Adrenal gland (tissue), 9 donors: ENCODE measurements at regions not wholly inside any gene's neighbourhood (a gene's known extent, or its start where the extent isn't known, plus 50 kb on each side); places are given as distances from the start of the nearest gene placed in this dataset.

Source experiments
- DNase-seq, 7 donors: peaks; one replicate each; pipeline ENCODE4 v3.0.0-alpha.2; 2019 to 2020
- H3K27ac ChIP-seq, 5 donors: fragments of 200-600 bp; sonication (generic) in 4 of 5; 1 replicate in 3 of 5; 2 replicates in 2 of 5; pipeline versions ENCODE4 v1.5.1 to v1.8.0; 2016 to 2020; ENCODE audit warnings: mild to moderate bottlenecking in 1 of 5
- H3K27me3 ChIP-seq: fragments of 200-600 bp; 2 replicates; pipeline ENCODE4 v1.8.0; 2021
- H3K36me3 ChIP-seq, 2 donors: fragments of 200-600 bp; replicated peaks in 1 of 2; 1 replicate in 1 of 2; 2 replicates in 1 of 2; pipeline versions ENCODE4 v1.5.1 to v1.8.0; 2018 to 2022
- H3K4me1 ChIP-seq, 2 donors: fragments of 200-600 bp; replicated peaks in 1 of 2; 1 replicate in 1 of 2; 2 replicates in 1 of 2; pipeline versions ENCODE4 v1.5.1 to v1.8.0; 2018 to 2021
- H3K4me3 ChIP-seq, 4 donors: fragments of 200-600 bp; sonication (generic) in 3 of 4; one replicate each; pipeline ENCODE4 v1.5.1; 2016 to 2018
- H3K9me3 ChIP-seq, 3 donors: fragments of 200-600 bp; sonication (generic) in 1 of 3; replicated peaks in 1 of 3; 1 replicate in 2 of 3; 2 replicates in 1 of 3; pipeline versions ENCODE4 v1.5.1 to v1.8.0; 2016 to 2021
- POLR2A ChIP-seq, 2 donors: fragments of 450-650 bp; IDR thresholded peaks; one replicate each; pipeline ENCODE4 v1.6.1; 2017; ENCODE audit warnings: antibody characterized with exemption in 2 of 2, mild to moderate bottlenecking in 2 of 2, moderate library complexity in 1 of 2
- WGBS, 4 donors: extraction: QIAGEN DNeasy Blood & Tissue Kit in 2 of 4; methylation state at CpG; one replicate each; pipeline versions ENCODE4 v1.1.5 to v1.1.7; 2013 to 2017; 5-methylcytosine and 5-hydroxymethylcytosine counted together
- intact Hi-C, 2 donors: fragments of 100-400 bp; cut with DNase I; formaldehyde crosslinking; loops; one replicate each; pipeline versions ENCODE4 v1.14.1 to v1.15.0; 2022 to 2023
- TF ChIP-seq, protein P1 (sequence below), 6 experiments: fragments of 450-650 bp in 4 of 6; fragments of 200-600 bp in 2 of 6; sonication (generic) in 1 of 6; IDR thresholded peaks; 1 replicate in 5 of 6; 2 replicates in 1 of 6; pipeline versions ENCODE4 v1.5.1 to v1.8.0; 2016 to 2021; ENCODE audit warnings: antibody characterized with exemption in 6 of 6, mild to moderate bottlenecking in 2 of 6, moderate library complexity in 1 of 6
- donor health status: healthy with polysubstance abuse.
- donor health status: Bipolar disorder and iron deficiency.
- donor health status: DM: yes; HTN: yes; CAD: no.
- donor health status: DM: no; HTN: no; CAD: no.
- donor health status: DM: no; HTN: no; CAD: no.

DNA sequence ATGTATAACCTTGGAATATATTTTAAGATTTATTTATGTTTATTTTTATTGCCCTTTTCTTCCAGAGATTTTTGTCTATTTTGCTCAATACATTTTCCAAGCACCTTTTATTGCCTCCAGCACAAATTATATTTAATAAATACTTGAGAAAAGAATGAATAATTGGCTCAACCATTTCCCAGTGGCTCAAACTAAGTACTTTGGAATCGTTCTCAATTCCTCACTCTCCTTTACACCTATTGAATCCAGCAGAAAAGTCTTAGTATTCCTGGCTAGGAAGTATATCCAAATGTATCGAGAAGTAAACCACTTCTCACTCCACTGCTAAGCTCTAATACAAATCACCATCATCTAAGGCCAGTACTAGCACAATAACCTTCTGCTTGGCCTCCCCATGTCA, 276.1 kb downstream of the NEBL start:
- Histone ChIP-seq H3K36me3 (no peaks in the 10 kb centered on the region), H3K4me3 (no peak overlapping the region), H3K27me3 (no peaks in the 10 kb centered on the region), H3K4me1 (no peaks in the 10 kb centered on the region), H3K9me3 (no peaks in the 10 kb centered on the region), H3K27ac (no peak overlapping the region)
- intact Hi-C loops = no loop called here
- no peak for DNase-seq
- no peak for TF ChIP-seq POLR2A (IDR thresholded peaks at IDR 0.05)
- TF ChIP-seq, protein P1, sequence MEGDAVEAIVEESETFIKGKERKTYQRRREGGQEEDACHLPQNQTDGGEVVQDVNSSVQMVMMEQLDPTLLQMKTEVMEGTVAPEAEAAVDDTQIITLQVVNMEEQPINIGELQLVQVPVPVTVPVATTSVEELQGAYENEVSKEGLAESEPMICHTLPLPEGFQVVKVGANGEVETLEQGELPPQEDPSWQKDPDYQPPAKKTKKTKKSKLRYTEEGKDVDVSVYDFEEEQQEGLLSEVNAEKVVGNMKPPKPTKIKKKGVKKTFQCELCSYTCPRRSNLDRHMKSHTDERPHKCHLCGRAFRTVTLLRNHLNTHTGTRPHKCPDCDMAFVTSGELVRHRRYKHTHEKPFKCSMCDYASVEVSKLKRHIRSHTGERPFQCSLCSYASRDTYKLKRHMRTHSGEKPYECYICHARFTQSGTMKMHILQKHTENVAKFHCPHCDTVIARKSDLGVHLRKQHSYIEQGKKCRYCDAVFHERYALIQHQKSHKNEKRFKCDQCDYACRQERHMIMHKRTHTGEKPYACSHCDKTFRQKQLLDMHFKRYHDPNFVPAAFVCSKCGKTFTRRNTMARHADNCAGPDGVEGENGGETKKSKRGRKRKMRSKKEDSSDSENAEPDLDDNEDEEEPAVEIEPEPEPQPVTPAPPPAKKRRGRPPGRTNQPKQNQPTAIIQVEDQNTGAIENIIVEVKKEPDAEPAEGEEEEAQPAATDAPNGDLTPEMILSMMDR (IDR thresholded peaks at IDR 0.05) = no peak
- WGBS, 4 donors = 76 to 87% (median 81%) methylated on average over 2 of the region's 2 CpGs

DNA sequence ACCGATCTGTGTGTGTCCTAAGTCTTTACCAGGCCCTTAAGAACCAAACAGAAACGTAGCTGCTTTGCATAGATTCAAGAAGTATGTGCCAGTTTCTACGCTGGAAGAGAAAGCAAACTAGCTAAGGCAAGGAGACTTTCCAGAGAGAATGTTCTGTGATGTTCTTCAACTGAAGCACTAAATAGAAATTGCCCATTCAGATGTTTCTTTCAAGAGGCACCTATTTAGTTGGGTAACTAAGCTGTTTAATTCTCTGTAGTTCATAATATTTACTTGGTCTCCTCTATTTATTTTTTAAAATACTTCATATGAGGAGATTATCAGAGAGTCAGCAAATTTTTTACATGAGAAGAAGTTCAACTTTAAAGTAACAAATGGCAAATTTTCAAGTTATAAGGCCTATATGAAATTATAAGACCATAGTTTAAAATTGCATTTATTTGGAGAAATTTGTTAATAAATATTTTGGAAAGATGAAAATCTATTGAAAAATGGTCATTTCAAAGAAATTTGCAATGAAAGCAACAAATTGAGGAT, 279.0 kb downstream of the NEBL start:
- no peaks in the 10 kb centered on the region for H3K27me3 ChIP-seq
- no peaks in the 10 kb centered on the region for H3K36me3 ChIP-seq
- no peak for DNase-seq
- 82 to 91% (median 88%) methylated on average over 3 of the region's 3 CpGs for WGBS, 4 donors
- no peaks in the 10 kb centered on the region for H3K9me3 ChIP-seq
- TF ChIP-seq, protein P1 (IDR thresholded peaks at IDR 0.05) = no peak
- TF ChIP-seq POLR2A (IDR thresholded peaks at IDR 0.05) = no peak
- H3K27ac ChIP-seq = no peak overlapping the region
- H3K4me3 ChIP-seq = no peak overlapping the region
- H3K4me1 ChIP-seq = no peaks in the 10 kb centered on the region
- intact Hi-C loops = no loop called here

DNA sequence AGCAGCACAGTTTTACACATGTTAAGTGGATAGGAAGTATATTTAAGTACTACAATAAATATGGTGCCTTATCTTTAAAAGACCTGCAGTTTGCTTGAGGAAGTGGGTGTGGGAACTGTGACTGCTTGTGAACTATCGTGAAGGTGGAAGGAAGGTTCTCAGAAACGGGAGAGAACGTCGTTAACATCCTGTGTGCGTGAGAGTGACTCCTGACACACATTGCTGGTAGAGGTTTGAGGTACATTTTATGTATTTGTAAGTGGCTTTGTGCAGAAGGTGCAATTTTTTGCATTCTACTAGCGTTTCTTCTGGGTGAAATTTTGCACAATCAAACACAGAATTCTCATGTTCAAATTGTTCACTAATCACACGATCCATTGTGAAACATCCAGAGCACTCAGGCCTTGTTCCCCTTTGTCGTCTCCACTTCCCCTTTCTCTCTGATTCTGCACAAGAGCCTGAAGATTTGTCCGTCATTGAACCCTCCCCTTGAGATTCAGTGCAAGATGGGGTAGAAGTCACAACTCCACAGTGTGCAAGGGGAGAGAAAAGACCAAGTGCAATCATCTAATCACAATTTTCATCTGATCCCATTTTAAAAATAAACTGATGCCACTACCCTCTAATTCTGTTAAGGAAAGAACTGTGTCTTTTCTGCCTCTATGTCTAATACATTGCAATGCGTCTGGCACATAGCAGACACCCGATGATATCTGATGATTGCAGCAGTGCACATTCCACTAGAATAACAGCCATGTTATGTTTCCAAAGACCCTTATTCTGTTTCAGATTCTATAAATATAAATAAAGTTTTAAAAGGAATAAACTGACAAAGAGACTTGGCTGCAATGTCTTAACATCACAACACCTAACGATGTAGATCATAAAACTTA, 279.9 kb downstream of the NEBL start:
- Histone ChIP-seq H3K4me3 (no peak overlapping the region), H3K27ac (no peak overlapping the region), H3K36me3 (no peaks in the 10 kb centered on the region), H3K4me1 (no peaks in the 10 kb centered on the region), H3K9me3 (no peaks in the 10 kb centered on the region), H3K27me3 (no peaks in the 10 kb centered on the region)
- intact Hi-C loops = no loop called here
- no peak for DNase-seq
- TF ChIP-seq POLR2A (IDR thresholded peaks at IDR 0.05) = no peak
- TF ChIP-seq, protein P1 (IDR thresholded peaks at IDR 0.05) = no peak
- 70 to 78% (median 76%) methylated on average over 12 of the region's 12 CpGs for WGBS, 4 donors

DNA sequence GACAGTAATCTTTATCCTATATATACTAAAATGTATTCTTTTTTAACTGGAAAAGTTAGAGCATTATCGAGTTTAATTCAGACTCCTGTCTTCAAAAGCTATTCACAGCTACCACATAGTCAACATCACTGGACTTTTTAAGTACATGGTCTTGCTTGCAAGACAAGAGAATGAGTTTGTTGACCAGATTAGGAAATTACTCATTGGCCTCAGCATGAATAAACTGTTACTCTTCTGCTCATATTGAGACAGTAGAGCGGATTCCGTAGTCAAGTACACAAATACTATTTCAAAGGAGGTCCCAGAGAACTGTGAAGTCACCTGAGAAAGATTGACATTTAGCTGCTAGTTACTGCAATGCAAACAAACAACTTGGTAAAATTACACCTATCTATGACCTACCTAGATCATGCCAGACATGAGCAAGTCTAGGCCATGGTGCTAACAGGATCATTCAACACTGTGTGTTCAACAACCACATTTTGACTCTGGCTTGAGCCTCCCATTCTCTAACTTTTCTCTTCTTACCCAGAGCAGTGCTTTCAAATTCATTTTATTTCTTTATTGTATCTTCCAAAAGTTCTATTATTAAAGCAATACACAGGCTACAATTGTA, 280.9 kb downstream of the NEBL start:
- 92 to 99% (median 94%) methylated on average over 3 of the region's 3 CpGs for WGBS, 4 donors
- Histone ChIP-seq H3K4me3 (no peak overlapping the region), H3K36me3 (no peaks in the 10 kb centered on the region), H3K27ac (no peak overlapping the region), H3K4me1 (no peaks in the 10 kb centered on the region), H3K27me3 (no peaks in the 10 kb centered on the region), H3K9me3 (no peaks in the 10 kb centered on the region)
- no peak for TF ChIP-seq POLR2A (IDR thresholded peaks at IDR 0.05)
- TF ChIP-seq, protein P1 (IDR thresholded peaks at IDR 0.05) = no peak
- DNase-seq = no peak
- intact Hi-C loops = no loop called here
